Stimulated activated CD4-positive, alpha-beta T cell treated with anti-CD3 and anti-CD28 coated beads, Interleukin-12 subunit alpha, Interleukin-12 subunit beta, amount 100 ng/mL, for 48 hours (primary cell): ENCODE measurements at regions not wholly inside any gene's neighbourhood (a gene's known extent, or its start where the extent isn't known, plus 50 kb on each side); places are given as distances from the start of the nearest gene placed in this dataset.

Experiments
- DNase-seq, 3 donors: peaks; one replicate each; pipeline ENCODE4 v3.0.0-alpha.2; 2020; ENCODE audit warnings: low read depth in 2 of 3, low spot score in 1 of 3

DNA sequence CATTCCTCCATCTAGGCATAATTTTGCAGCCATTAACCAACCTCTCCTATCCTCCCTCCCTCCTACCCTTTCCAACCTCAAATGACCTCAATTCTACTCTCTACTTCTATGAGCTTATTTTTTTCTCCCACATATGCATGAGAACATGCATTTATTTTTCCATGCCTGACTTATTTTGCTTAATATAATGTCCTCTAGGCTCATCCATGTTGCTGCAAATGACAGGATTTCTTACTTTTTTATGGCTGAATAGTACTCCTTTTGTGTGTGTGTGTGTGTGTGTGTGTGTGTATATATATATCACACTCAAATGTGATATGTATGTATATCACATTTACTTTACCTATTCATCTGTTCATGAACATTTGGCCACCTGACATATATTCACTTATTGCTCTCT is 339.4 kb downstream of the SIPA1L2 start:
- no peak for DNase-seq

DNA sequence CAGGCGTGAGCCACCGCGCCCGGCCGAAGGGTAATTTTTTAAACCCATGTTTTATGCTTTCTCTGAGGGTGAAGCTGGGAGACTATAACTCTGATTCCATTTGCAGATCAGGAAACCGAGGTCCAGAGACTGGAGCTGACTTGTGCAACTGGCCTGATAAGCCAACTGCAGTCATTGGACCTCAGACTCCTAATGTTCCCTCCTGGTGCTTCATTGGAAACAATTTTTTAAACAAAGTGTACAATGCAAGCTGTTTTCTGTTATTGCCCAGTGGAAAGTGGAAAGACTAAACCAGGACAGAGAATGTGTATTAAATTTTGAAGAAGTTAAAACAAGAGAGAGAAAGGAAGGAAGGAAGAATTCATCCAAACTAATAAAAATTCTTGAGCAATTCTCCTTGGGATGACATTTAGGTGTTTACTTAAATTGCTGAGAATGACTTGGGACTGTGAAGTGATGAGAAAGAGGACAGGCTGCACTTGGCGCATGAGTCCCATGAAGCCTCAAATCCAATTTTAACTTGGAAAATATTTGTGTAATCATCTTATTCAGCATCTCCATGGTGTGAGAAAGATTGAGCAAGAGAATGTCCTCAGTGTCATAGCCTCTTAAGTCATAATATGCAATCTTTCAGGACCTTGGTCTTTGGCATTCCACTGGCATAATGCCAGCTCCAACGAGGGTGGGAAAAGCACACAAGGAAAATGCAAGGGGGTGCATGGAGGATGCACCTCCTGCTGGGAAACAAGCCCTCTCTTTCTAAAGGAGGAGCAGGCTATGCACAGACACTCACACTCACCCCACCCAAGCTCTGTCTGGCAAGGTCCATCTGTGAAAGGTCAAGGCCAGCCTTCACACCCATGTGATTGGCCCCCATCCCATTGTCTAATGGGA is 342.0 kb downstream of the SIPA1L2 start:
- DNase-seq, result no peak

DNA sequence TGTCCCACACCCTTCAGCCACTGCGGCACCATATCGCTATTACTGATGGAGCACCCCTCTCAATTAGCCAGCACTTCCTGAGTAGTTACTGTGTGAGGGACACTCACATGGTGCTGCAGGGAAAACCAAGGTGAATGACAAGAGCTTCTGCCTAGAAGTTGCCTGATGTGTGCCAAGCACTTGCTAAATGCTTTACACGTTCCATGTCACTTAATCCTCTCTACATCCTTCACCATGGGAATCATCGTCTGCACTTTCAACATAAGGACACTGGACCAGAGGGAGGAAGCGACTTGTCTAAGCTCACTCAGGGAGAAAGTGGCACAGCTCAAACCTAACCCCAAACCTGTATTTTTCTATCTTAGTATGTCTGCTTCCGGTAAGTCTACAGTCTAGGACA is 344.8 kb downstream of the SIPA1L2 start:
- DNase-seq, result no peak

DNA sequence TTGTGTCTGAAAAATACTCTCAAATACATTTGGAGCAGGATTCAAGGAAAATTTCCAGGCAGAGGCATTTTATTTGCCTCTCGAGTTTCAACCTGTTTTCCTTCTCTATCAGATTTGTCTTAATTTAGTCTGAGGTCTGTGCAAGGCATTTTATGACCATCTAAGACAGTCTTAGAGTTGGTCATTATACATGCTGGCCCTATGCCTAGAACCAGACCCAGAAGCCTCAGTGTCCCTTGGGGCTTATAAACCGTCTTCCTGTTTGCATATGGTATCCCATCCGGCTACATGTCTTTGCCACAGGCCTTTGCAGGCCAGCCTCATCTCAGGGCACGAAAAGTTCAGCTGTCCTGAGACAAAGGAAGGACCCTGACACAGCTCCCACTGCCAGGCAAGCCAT is 346.1 kb downstream of the SIPA1L2 start:
- DNase-seq, result no peak

- DNase-seq, result no peak
Observed at GRCh38 chr1:232282498-232282897, 347.4 kb downstream of the SIPA1L2 start.

DNA sequence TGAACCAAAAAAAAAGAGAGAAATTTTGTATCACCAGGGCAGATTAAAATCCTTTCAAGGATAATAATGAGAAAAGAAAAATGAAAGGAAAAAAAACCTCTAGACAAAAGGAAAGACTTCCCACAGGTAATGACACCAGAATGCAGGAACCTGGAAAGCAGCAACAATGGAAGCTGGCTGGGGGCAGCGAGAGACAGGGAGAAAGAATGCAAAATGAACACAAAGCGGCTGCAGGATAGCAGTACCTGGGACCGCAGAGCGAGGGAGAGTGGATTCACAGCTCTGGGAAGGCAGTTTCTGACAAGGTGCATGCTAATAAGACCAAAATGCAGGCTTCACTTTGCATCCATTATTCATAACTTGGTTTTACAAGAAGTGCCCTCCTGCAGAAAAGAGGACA is 349.0 kb downstream of the SIPA1L2 start:
- no peak for DNase-seq

- no peak for DNase-seq
Observed at GRCh38 chr1:232279909-232280400, 350.0 kb downstream of the SIPA1L2 start.

DNA sequence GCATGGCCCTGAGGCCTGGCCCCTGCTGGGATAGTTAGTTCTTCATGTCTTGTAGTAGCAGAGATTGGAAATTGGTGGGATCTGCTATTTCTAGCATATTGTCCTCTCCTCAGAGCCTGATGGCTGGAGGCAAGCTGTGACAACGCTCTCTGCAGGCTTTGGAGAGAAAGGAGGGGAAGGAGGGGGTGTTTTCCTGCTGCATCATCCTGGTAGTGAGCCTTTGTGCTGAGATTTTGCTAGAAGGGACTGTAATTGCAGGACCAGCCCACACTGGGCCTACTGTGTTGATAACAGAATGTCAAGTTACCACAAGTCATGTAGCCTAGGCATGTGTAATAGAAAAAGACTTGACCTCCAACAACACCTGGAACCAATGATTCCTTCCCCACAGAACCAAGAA is 351.0 kb downstream of the SIPA1L2 start:
- no peak for DNase-seq

DNA sequence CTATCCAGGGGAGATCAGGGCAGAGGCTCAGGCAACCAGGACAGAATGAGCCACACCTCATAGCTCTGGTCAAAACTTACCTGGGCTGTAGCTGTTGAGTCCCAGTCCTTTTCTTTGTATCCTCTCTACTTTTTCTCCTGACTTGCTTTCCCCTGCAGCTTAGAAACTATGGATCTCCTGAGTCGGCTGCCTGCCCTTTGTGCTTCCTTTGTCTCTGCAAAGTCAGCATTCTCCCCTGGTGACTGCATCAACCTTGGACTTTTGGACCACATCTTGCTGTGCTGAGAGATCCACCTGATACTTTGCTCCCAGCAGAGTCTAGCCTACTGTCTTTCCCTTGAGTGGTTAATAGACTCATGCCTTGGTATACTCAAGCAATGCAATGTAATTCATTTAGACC is 353.3 kb downstream of the SIPA1L2 start:
- no peak for DNase-seq

DNA sequence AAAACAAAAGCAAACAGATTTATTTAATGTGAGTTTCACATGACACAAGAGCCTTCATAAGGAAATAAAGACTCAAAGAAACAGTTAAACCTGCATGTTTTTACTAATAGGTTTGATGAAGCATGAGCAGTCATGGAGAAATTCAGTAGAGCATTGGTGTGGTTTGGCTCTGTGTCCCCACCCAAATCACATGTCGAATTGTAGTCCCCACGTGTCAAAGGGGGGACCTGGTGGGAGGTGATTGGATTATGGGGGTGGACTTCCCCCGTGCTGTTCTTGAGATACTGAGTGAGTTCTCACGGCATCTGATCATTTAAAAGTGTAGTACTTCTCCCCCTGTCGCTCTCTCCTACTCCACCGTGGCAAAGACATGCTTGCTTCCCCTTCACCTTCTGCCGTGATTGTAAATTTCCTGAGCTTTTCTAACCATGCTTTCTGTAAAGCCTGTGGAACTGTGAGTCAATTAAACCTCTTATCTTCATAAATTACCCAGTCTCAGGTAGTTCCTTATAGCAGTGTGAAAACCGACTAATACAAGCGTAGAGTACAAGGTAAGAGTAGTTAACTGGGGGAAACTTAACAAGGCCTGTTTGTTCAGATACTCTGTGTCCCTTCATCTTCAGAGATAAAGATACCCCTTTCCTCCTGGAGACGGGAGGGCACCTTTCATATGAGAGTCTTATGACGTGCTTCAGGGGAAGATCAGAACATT is 354.8 kb downstream of the SIPA1L2 start:
- no peak for DNase-seq

GRCh38 chr1:232274236-232274855 is 355.6 kb downstream of the SIPA1L2 start:
- DNase-seq, result no peak

DNA sequence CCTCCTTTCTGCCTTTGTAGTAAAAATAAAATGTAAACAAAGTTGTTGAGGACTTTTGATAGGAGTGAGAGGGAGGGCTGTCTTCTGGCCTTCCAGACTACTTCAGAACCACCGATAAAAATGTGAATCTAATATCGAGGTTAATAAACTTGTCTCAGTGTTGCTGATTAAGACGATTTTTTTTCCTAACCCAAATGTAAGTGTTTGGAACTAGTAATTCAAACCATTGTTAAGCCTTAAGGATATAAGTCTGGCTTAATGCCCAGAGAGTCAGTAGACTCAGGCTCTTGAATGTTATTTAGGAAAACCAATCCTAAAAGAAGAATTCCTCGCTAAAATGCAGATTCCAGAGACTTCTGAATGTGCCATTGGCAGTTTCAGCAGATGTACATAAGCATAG is 356.9 kb downstream of the SIPA1L2 start:
- DNase-seq, result no peak

GRCh38 chr1:232271991-232272589 is 357.8 kb downstream of the SIPA1L2 start:
- no peak for DNase-seq

DNA sequence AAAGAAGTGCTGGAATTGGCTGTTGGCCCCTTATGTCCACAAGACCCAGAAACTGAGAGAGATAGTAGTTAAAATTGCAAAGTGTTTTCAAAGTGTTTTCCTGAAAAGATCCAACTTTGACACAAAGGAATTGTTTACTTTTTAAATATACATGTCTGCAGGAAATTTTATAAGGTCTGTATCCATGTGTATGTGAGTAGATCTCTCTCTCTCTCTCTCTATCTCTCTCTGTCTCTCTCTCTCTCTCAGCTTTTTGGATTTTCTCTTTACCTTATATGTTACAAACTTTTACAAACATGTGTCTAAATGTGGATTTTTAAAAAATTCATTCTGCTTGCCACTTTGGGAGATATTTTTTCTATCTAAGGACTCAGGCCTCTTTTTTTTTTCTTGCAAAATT is 358.6 kb downstream of the SIPA1L2 start:
- no peak for DNase-seq

DNA sequence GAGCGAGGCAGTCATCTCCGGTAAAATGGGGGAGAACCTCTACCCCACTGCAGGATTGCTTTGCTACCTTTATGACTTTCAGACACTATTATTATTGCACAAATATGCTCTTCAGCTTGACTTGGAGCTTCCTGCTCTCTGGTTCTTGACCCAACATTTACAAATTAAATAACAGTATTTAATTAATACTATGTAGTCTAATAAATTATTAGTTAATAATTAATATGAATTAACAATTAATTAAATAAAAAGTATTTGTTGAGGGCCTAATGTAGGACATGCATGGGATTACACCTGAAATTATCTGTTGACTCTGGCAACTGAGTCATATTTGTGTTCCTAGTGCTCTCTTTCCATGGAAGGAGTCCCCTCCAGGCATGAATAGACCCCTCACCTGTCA is 359.9 kb downstream of the SIPA1L2 start:
- DNase-seq, result no peak

DNA sequence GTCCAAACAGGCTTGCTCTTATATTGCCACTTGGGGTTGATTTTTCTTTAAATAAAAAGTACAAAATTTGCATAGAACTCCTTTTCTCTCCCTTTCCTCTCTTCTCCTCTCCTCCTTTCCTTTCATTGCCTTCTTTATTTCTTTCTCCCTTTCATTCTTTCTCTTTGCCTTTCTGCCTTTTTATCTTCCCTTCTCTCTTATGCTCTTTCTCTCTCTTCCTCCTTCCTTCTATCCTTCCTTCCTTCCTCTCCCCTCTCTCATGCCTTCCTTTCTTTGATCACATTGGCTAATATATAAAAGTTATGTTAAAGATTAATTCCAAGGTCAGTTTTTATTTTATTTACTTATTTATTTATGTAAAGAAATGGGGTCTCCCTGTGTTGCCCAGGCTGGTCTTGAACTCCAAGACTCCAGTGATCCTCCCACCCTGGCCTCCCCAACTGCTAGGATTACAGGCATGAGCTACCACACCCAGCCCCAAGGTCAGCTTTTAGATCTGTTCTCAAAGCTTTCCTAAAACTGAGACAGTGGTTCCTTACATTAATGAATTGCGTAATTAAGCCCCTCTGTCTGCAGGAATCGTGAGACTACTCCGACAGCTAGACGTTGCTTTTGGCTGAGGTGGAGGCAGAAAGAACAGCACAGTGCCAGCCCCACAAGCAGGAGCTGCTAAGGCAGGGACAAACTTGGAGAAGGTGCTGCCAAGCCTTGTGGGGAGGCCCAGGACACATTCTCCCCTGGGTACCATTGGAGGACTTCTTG is 361.9 kb downstream of the SIPA1L2 start:
- DNase-seq, result no peak

GRCh38 chr1:232267092-232267836 is 362.7 kb downstream of the SIPA1L2 start:
- DNase-seq, result no peak

GRCh38 chr1:232263452-232263851 is 366.5 kb downstream of the SIPA1L2 start:
- DNase-seq, result no peak

DNA sequence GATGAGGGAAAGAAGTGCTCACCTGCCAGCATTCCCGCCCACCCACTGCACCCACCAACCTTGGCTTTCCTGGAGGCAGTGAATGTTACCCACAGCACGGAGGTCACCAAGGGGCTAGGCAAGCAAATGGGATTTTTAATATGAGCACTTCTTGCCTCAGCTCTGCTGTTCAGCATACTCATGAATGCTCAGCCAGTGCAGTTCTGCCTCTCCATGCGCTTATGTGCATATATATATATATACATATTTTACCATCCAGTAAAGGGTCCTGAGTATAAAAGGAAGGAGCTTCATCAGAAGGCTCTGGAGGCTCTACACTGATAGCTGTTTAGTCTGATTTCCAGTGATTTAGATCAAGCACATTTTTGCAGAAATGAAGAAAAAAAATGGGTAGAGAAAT is 366.9 kb downstream of the SIPA1L2 start:
- DNase-seq, result no peak

GRCh38 chr1:232260861-232261260 is 369.1 kb downstream of the SIPA1L2 start:
- DNase-seq, result no peak
